A673 (cell line): ENCODE measurements at regions not wholly inside any gene's neighbourhood (a gene's known extent, or its start where the extent isn't known, plus 50 kb on each side); places are given as distances from the start of the nearest gene placed in this dataset.

Experiments used
- BruUV-seq: library from RNA; stranded (reverse); fragments of 400-500 nt; replicated peaks from 2 replicates; lab custom pipeline; 2021; lab: Mats Ljungman, UMichigan
- CTCF ChIA-PET: fragments of 300-600 bp; sonication (Branson Sonifier 250); formaldehyde crosslinking; loops from one replicate; lab custom pipeline; 2022; ENCODE audit warnings: antibody characterized with exemption; lab: Charles Lee
- POLR2A ChIA-PET: fragments of 300-600 bp; sonication (Branson Sonifier 250); formaldehyde crosslinking; loops from one replicate; lab custom pipeline; 2022; ENCODE audit warnings: antibody characterized with exemption; ENCODE audit not compliant: low non-redundant PET; lab: Charles Lee
- DNase-seq: peaks from one replicate; pipeline ENCODE4 v3.0.0-alpha.2; 2015; ENCODE audit warnings: low spot score
- H3K27ac ChIP-seq: fragments of 200-600 bp; sonication (generic); 2 replicates; pipeline ENCODE4 v1.5.1; 2016; ENCODE audit warnings: mixed run types, low read depth, mild to moderate bottlenecking, mixed read lengths, antibody characterized with exemption, low read length; ENCODE audit not compliant: poor library complexity, severe bottlenecking
- H3K27me3 ChIP-seq: fragments of 200-600 bp; sonication (generic); replicated peaks from 2 replicates; pipeline ENCODE4 v1.6.1; 2017; ENCODE audit warnings: mixed run types, low read depth, mild to moderate bottlenecking, mixed read lengths, antibody characterized with exemption, low read length; ENCODE audit not compliant: insufficient read depth, poor library complexity
- H3K36me3 ChIP-seq: fragments of 200-600 bp; sonication (generic); 2 replicates; pipeline ENCODE4 v1.6.1; 2016; ENCODE audit warnings: mixed run types, mild to moderate bottlenecking, mixed read lengths, antibody characterized with exemption, low read length; ENCODE audit not compliant: insufficient read depth, poor library complexity, severe bottlenecking
- H3K4me1 ChIP-seq: fragments of 200-600 bp; sonication (generic); 2 replicates; pipeline ENCODE4 v1.6.1; 2017; ENCODE audit warnings: mixed run types, mild to moderate bottlenecking, mixed read lengths, antibody characterized with exemption, low read length; ENCODE audit not compliant: insufficient read depth, poor library complexity, severe bottlenecking
- H3K4me3 ChIP-seq: fragments of 200-600 bp; sonication (generic); 2 replicates; pipeline ENCODE4 v1.5.1; 2016; ENCODE audit warnings: low read depth, mixed run types, mild to moderate bottlenecking, mixed read lengths, low read length; ENCODE audit not compliant: poor library complexity, severe bottlenecking
- H3K9me3 ChIP-seq: fragments of 200-600 bp; sonication (generic); 2 replicates; pipeline ENCODE4 v1.6.1; 2016; ENCODE audit warnings: mixed run types, low read depth, mild to moderate bottlenecking, mixed read lengths, antibody characterized with exemption, low read length; ENCODE audit not compliant: poor library complexity, severe bottlenecking
- EZH2 ChIP-seq: fragments of 200-600 bp; sonication (generic); IDR thresholded peaks from 2 replicates; pipeline ENCODE4 v1.6.1; 2017; ENCODE audit warnings: borderline replicate concordance, low read depth, mild to moderate bottlenecking, mixed read lengths, antibody characterized with exemption, low read length; ENCODE audit not compliant: poor library complexity, severe bottlenecking
- intact Hi-C: fragments of 100-400 bp; cut with micrococcal nuclease; formaldehyde crosslinking; loops from one replicate; pipeline ENCODE4 v1.10.0; 2022; ENCODE audit not compliant: unreplicated experiment
- TF ChIP-seq, protein P1 (sequence below): fragments of 300-800, 200-600 bp; sonication (generic); conservative IDR thresholded peaks from 2 replicates; pipeline ENCODE4 v1.5.1; 2017; ENCODE audit warnings: low read depth, mild to moderate bottlenecking, antibody characterized with exemption, low read length, moderate library complexity, mixed read lengths

DNA sequence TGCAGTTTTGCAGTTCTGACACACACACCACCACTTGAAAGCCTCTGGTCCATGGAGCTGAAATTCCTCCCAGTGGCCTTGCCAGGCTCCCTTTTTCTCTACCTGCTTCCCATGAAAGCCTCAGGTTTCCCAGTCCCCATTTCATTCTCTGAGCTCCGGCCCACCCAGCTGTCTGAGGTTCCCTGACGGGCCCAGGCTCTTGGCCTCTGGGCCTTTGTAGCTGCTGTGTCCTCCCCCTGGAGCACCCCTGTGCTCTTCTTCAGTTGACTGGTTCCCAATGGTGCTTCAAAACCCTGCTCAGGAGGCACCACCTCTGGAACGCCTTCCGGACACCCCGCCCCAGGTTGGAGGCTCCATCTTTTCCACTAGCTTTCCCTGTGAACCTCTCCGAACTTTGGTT is 155.9 kb upstream of the SHB start:
- POLR2A ChIA-PET: no interaction called here
- intact Hi-C loops: no loop called here
- peaks cover 22% of the 10 kb centered on the region for H3K4me1 ChIP-seq
- no TSS peak for BruUV-seq
- no peak overlapping the region for H3K4me3 ChIP-seq
- no peaks in the 10 kb centered on the region for H3K36me3 ChIP-seq
- TF ChIP-seq, protein P1, sequence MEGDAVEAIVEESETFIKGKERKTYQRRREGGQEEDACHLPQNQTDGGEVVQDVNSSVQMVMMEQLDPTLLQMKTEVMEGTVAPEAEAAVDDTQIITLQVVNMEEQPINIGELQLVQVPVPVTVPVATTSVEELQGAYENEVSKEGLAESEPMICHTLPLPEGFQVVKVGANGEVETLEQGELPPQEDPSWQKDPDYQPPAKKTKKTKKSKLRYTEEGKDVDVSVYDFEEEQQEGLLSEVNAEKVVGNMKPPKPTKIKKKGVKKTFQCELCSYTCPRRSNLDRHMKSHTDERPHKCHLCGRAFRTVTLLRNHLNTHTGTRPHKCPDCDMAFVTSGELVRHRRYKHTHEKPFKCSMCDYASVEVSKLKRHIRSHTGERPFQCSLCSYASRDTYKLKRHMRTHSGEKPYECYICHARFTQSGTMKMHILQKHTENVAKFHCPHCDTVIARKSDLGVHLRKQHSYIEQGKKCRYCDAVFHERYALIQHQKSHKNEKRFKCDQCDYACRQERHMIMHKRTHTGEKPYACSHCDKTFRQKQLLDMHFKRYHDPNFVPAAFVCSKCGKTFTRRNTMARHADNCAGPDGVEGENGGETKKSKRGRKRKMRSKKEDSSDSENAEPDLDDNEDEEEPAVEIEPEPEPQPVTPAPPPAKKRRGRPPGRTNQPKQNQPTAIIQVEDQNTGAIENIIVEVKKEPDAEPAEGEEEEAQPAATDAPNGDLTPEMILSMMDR: no peak
- TF ChIP-seq EZH2: no peak
- peaks cover 7% of the 10 kb centered on the region for H3K27me3 ChIP-seq
- H3K9me3 ChIP-seq: no peaks in the 10 kb centered on the region
- no peak for DNase-seq
- CTCF ChIA-PET: no interaction called here
- H3K27ac ChIP-seq: no peak overlapping the region

DNA sequence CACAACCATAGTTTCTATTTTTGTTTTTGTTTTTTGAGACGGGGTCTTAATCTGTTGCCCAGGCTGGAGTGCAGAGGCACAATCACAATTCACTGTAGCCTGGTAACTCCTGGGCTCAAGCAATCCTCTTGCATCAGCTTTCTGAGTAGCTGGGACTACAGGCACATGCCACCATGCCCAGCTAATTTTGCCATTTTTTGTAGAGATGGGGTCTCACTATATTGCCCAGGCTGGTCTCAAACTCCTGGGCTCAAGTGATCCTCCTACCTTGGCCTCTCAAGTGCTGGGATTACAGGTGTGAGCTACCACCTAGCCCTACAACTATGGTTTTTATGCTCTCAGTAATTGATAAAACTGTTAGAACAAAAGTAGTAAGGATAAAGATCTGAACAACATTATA is 147.5 kb upstream of the SHB start:
- Histone ChIP-seq H3K4me1 (no peaks in the 10 kb centered on the region), H3K27me3 (peaks cover 7% of the 10 kb centered on the region), H3K4me3 (no peak overlapping the region), H3K27ac (no peak overlapping the region), H3K9me3 (no peaks in the 10 kb centered on the region), H3K36me3 (no peaks in the 10 kb centered on the region)
- TF ChIP-seq EZH2: no peak
- TF ChIP-seq, protein P1: no peak
- intact Hi-C loops: no loop called here
- ChIA-PET CTCF (no interaction called here), POLR2A (no interaction called here)
- no peak for DNase-seq
- BruUV-seq: no TSS peak

DNA sequence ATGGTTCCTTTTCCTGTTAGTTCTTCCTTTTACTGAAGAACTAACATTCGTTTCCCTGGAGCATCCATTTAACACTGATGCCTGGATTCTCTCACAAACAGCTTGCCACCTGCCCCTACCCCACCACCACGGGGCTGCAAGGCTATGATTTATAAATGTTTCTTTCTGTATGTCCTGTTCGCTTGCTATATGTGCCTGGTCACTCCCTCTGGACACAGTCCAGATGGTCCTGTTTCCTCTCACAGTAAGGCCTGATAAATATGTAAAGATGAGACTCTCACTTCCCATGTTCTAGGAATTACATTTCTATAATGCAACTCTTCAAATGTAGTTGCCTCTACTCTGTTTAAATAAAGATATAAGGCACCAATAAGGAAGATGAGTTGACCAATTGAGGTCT is 146.4 kb upstream of the SHB start:
- Histone ChIP-seq H3K36me3 (no peaks in the 10 kb centered on the region), H3K9me3 (no peaks in the 10 kb centered on the region), H3K27me3 (peaks cover 7% of the 10 kb centered on the region), H3K4me1 (no peaks in the 10 kb centered on the region), H3K4me3 (no peak overlapping the region), H3K27ac (no peak overlapping the region)
- ChIA-PET CTCF (no interaction called here), POLR2A (no interaction called here)
- DNase-seq: no peak
- TF ChIP-seq, protein P1: no peak
- no peak for TF ChIP-seq EZH2
- BruUV-seq: no TSS peak
- intact Hi-C loops: no loop called here
